NB4 (cell line): ENCODE measurements at regions not wholly inside any gene's neighbourhood (a gene's known extent, or its start where the extent isn't known, plus 50 kb on each side); places are given as distances from the start of the nearest gene placed in this dataset.

Source experiments
- DNase-seq: peaks from one replicate; pipeline ENCODE4 v3.0.0; 2010; ENCODE audit warnings: low read depth
- H3K4me3 ChIP-seq: one replicate; pipeline ENCODE4 v1.5.1; 2011; ENCODE audit warnings: mild to moderate bottlenecking, low read depth, low read length, moderate library complexity
- MYC ChIP-seq: IDR thresholded peaks from 2 replicates; pipeline ENCODE4 v1.6.1; 2011; ENCODE audit warnings: low read depth, low read length
- POLR2A ChIP-seq: IDR thresholded peaks from 2 replicates; pipeline ENCODE4 v1.6.1; 2011; ENCODE audit warnings: mild to moderate bottlenecking; ENCODE audit not compliant: insufficient read length; ENCODE audit errors: extremely low read depth
- TF ChIP-seq, protein P1 (sequence below): IDR thresholded peaks from 2 replicates; pipeline ENCODE4 v1.6.1; 2011; ENCODE audit warnings: low read depth, low read length
- TF ChIP-seq, protein P2 (sequence below): IDR thresholded peaks from one replicate; pipeline ENCODE4 v1.5.1; 2012; ENCODE audit warnings: low read depth, low read length

DNA sequence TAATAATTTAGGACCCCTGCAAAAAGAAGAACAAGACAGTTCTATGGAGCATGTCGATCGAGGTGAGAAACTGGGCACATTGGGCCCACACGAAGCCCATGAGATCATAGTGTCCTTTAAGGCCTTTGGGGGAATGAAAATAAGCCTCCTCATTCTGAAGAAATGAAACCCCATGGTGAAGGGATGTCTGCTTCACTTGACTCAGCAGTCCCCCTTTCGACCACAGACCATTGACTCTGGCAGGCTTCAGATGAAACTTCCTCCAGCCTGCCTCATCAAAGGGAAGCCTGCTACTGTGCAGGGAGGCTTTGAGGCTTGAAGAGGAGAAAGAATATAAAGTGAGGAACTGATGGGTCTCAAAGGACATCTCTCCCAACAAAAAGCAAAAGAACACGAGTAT is 144.2 kb upstream of the FBXL4 start:
- DNase-seq, result no peak
- TF ChIP-seq, protein P1, sequence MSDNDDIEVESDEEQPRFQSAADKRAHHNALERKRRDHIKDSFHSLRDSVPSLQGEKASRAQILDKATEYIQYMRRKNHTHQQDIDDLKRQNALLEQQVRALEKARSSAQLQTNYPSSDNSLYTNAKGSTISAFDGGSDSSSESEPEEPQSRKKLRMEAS, result no peak
- TF ChIP-seq POLR2A, result no peak
- TF ChIP-seq MYC, result no peak
- TF ChIP-seq, protein P2, sequence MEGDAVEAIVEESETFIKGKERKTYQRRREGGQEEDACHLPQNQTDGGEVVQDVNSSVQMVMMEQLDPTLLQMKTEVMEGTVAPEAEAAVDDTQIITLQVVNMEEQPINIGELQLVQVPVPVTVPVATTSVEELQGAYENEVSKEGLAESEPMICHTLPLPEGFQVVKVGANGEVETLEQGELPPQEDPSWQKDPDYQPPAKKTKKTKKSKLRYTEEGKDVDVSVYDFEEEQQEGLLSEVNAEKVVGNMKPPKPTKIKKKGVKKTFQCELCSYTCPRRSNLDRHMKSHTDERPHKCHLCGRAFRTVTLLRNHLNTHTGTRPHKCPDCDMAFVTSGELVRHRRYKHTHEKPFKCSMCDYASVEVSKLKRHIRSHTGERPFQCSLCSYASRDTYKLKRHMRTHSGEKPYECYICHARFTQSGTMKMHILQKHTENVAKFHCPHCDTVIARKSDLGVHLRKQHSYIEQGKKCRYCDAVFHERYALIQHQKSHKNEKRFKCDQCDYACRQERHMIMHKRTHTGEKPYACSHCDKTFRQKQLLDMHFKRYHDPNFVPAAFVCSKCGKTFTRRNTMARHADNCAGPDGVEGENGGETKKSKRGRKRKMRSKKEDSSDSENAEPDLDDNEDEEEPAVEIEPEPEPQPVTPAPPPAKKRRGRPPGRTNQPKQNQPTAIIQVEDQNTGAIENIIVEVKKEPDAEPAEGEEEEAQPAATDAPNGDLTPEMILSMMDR, result no peak
- H3K4me3 ChIP-seq, result no peak overlapping the region

DNA sequence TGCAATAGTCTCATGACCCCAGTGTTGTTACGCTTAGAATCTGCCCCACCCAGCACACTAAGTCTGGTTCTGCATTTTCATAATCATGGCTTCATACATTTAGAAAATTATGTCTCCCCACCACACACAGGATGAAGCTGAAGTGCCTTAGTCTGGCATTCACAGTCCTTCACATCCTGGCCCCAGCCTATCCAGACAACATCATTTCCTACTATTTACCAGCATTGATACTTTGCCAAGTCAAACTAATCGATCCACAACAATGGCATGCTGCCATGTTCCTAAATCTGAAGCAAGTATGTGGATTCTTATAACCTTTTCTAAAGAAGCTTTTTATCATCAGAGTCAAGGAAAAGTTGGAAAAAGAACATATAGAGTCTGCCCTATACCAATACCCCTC is 132.4 kb upstream of the FBXL4 start:
- no peak for DNase-seq
- TF ChIP-seq, protein P1, result no peak
- TF ChIP-seq, protein P2, result no peak
- TF ChIP-seq MYC (no peak), POLR2A (no peak)
- H3K4me3 ChIP-seq, result no peak overlapping the region

DNA sequence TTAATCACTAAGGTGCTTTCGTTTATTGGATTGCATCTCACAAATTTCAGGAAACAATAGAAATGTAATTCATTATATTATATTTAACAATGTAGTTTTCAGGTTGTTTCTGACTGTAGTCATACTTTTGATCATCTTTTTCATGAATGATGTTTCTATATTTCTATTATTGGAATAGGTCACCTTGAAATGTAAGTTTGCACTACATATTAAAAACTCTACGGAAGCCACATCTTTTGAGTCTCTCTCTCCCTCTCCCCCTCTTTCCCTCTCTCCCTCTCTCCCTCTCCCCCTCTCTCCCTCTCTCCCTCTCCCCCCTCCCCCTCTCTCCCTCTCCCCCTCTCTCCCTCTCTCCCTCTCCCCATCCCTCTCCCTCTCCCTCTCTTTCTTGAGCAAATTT is 131.3 kb upstream of the FBXL4 start:
- DNase-seq, result no peak
- TF ChIP-seq POLR2A (no peak), MYC (no peak)
- TF ChIP-seq, protein P2, result no peak
- TF ChIP-seq, protein P1, result no peak
- no peak overlapping the region for H3K4me3 ChIP-seq

DNA sequence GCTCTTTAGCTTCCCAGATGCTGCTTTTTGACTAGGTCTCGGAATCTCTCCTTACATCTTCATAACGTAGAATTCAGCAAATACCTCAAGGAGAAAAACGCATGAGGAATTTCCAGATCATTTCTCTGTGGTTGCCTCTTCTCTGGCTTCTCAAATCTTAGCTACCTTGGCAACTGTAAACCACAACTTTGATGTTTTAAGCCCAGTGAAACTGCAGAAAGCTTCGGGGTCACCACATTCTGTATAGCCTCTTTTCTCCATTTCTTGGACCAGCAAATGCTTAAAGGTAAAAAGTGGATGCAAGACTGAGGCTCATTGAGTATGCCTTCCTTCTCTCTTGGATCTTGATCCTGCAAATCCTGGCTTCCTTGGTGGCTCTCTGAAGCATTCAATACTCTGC is 125.5 kb upstream of the FBXL4 start:
- H3K4me3 ChIP-seq, result no peak overlapping the region
- TF ChIP-seq, protein P2, result no peak
- TF ChIP-seq MYC (no peak), POLR2A (no peak)
- TF ChIP-seq, protein P1, result no peak

DNA sequence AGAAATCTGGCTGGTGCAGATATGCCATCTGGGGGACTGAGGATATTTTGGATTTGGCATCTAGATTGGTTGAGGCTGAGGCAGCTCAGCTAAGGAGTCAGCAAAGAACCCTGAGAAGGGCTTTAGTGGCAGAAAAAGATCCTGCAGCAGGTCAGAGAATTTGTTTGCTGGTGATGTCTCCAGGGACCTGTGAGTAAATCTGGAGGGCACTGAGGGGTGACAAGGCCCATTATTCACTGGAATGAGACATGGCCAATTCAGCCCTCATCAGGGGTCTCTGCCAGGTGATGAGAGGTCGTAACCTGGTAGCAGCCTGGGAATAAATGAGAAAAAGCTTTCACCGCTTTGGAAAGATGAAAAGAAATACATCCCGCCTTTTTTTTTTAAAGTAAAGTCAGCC is 118.3 kb upstream of the FBXL4 start:
- H3K4me3 ChIP-seq, result no peak overlapping the region
- no peak for DNase-seq
- TF ChIP-seq POLR2A (no peak), MYC (no peak)
- TF ChIP-seq, protein P1, result no peak

More for the DNA sequence above, 125.5 kb upstream of the FBXL4 start:
- DNase-seq, result no peak

DNA sequence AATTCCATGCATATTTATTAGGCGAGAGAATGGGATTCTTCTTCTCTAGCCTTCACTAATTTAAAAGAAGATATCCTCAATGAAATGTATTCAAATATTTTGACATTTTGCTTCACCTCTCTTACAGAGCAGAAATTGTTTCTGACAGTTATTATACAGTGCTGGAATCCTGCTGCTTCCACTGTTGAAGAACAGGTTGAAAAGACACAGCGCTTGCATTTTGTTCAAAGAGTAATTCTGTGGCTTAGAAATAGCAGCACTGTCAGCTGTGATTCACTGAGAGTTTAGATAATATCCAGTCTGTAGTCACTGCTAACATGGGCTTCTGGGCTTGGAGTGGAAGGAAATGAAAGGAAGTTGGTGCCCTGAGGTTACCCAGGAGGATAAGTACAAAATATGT is 117.1 kb upstream of the FBXL4 start:
- TF ChIP-seq, protein P2, result no peak
- TF ChIP-seq MYC, result no peak
- TF ChIP-seq, protein P1, result no peak
- TF ChIP-seq POLR2A, result no peak
- DNase-seq, result no peak
- H3K4me3 ChIP-seq, result no peak overlapping the region
